ENCODE measurements at regions not wholly inside any gene's neighbourhood (a gene's known extent, or its start where the extent isn't known, plus 50 kb on each side); places are given as distances from the start of the nearest gene placed in this dataset.
"Not testable (repeated sequence)": the region's sequence is repeated elsewhere in the genome, so short reads cannot be mapped to it uniquely, and the experiment has no call there.

GRCh38 chr7:106713452-106713851 is 52.5 kb upstream of the CCDC71L start:
- in situ Hi-C loops (cut with MboI; ENCODE audit: low sequenced_read_pairs), result not testable (repeated sequence)

GRCh38 chr7:106714590-106715442 is 53.9 kb upstream of the CCDC71L start:
- in situ Hi-C loops (cut with MboI; ENCODE audit: low sequenced_read_pairs), result not testable (repeated sequence)

GRCh38 chr7:106715730-106716129 is 54.8 kb upstream of the CCDC71L start:
- in situ Hi-C loops (cut with MboI; ENCODE audit: low sequenced_read_pairs), result no loop called here

- in situ Hi-C loops (cut with MboI; ENCODE audit: low sequenced_read_pairs), result no loop called here
Measured at GRCh38 chr7:106717254-106717954, 56.4 kb upstream of the CCDC71L start.

DNA sequence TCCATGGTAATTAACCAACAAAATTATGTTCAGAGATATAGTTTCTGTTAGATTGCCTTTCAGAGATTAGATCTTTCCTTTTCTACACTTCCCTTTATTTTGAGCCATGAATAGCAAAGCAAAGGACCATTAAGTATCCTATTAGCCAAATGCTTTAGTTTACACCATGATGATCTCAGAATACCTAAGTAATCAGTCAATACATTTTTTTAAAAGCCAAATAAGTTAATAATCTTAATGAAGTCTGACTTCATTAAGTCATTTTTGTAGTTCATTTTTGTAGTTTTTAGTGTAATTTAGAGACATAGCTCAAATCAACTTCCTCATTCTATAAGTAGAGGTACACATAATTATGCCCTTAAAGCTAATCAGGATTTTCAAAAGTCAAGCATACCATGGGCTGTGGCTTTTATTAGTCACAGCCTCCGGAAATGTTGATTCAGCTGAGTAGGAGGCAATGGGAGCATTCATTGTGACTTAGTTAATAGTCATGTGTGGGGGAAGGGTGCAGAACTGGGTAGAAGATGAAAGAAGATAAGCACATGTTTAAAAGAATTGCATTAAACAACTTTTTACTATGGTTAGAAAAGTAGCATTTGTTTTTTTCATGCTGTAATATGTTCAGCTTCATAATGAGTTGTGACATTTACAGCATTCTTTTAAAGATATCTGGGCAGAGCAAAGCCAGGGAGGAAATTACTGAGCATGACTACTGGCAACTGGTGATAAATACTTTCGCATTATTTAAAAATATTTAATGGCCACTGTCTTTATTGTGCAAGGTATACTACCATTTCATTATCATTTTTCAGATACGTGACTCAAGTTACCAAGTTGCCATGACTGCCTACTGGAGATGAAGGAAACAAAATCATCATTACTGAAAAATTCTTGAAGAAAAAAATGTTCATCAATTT is 57.3 kb upstream of the CCDC71L start:
- in situ Hi-C loops (cut with MboI; ENCODE audit: low sequenced_read_pairs), result no loop called here

- in situ Hi-C loops (cut with MboI; ENCODE audit: low sequenced_read_pairs), result no loop called here
Measured at GRCh38 chr7:106720641-106721040, 59.7 kb upstream of the CCDC71L start.

GRCh38 chr7:106721816-106722785 is 61.1 kb upstream of the CCDC71L start:
- in situ Hi-C loops (cut with MboI; ENCODE audit: low sequenced_read_pairs), result no loop called here

DNA sequence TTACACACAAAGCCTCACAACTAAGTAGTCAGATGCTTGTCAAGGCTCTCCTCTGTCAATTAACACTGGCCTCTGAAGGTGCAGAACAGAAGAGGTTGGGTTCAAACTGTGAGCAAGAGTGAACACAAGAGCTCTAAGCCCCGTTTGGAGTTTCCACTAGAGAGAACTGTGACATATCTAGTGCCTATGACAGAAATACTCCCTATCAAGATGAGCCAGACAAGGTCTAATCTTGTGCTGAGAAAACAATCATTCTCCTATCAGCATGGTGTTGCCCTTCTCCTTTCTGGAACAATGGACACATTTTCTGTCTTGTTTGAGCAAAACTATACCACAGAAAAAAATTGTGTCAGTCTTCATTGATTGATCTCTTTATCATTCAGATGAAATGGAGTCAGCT is 62.4 kb upstream of the CCDC71L start:
- in situ Hi-C loops (cut with MboI; ENCODE audit: low sequenced_read_pairs), result no loop called here

DNA sequence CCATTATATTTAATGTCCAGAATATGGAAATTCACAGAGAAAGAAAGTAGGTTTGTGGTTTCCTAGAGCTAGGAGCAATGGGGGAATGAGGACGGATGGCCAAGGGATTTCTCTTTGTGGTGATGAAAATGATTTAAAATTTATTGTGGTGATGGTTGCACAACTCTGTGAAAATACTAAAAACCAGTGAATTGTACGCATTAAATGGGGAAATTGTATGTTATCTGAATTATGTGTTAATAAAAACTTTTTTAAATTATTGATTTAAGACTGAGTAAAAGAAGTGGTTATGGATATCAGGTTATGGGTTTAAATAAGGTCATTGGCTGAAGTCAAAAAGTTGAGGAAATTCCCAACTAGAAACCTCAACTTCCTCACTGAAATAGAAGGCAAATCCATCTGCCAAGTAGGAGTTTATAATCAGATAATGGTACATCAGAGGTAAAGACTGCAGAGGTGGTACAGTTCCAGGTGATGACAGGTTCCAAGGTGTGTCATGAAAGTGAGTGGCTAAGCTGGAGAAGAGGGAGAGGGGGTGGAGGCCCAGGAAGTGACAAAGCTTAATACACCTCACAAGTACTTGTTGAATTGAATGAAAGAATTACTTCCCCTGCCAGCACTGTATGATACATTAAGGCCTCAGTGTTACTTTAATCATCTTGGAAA is 68.9 kb upstream of the CCDC71L start:
- in situ Hi-C loops (cut with MboI; ENCODE audit: low sequenced_read_pairs), result loop anchor here (5.0 to 25.0 kb wide), 2 partner anchors 63 to 193 kb away; no protein-coding TSS in a partner anchor

DNA sequence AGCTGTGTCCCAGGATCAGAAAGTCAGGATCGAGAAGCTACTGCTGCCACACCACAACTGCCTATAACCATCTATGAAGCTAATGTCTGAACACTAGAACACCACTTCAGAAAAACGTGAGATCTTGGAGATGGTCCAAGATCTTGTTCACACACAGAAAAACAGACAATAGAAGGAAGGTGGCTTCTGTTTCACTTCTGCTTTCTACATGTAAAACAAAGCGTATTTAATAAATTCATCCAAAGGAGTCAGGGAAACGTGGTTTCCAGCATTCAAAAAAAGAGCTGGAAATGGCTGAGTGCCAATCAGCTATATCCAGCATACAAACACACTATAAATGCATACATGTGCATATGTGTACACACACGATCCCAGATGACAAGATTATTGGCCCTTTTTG is 70.2 kb upstream of the CCDC71L start:
- in situ Hi-C loops (cut with MboI; ENCODE audit: low sequenced_read_pairs), result loop anchor here (5.0 to 25.0 kb wide), 2 partner anchors 64 to 194 kb away; no protein-coding TSS in a partner anchor

- in situ Hi-C loops (cut with MboI; ENCODE audit: low sequenced_read_pairs), result loop anchor here (5.0 to 25.0 kb wide), 2 partner anchors 65 to 195 kb away; no protein-coding TSS in a partner anchor
Measured at GRCh38 chr7:106731646-106732444, 70.9 kb upstream of the CCDC71L start.

DNA sequence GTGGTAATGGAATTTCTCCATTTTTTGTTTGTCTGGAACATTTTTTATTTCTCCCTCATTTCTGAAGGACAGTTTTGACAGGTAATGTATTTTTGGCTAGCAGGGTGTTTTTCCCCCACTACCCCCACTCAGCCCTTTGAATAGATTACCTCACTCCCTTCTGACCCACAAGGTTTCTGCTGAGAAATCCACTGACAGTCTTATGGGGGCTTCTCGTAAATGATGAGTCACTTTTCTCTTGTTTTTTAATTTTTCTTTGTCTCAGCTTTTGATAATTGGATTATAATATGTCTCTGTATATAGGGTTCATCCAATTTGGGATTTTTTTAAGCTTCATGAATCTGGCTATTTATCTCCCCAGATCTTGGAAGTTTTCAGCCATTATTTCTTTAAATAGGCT is 74.7 kb upstream of the CCDC71L start:
- in situ Hi-C loops (cut with MboI; ENCODE audit: low sequenced_read_pairs), result loop anchor here (25.0 kb wide), 1 partner anchor 198 kb away; no protein-coding TSS in a partner anchor

GRCh38 chr7:106736123-106736507 is 75.2 kb upstream of the CCDC71L start:
- in situ Hi-C loops (cut with MboI; ENCODE audit: low sequenced_read_pairs), result loop anchor here (25.0 kb wide), 1 partner anchor 199 kb away; no protein-coding TSS in a partner anchor

- in situ Hi-C loops (cut with MboI; ENCODE audit: low sequenced_read_pairs), result loop anchor here (25.0 kb wide), 1 partner anchor 199 kb away; no protein-coding TSS in a partner anchor
Measured at GRCh38 chr7:106736508-106737201, 75.7 kb upstream of the CCDC71L start.

DNA sequence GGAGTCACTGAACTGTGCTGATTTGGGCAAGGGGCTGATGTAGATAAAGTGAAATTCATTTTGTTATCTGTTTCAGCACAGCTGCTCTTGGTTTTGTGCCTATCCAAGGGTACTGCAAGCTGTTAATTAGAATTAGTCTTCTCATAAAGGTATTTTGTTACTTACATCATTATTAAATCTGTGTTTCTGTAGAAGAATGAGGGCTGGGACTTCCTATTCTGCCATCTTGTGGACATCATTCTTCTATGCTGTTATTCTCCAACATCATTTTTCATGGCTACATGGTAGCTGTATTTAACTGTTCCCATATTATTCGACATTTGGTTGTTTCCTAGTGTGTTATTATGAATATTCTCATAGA is 76.2 kb upstream of the CCDC71L start:
- in situ Hi-C loops (cut with MboI; ENCODE audit: low sequenced_read_pairs), result loop anchor here (25.0 kb wide), 1 partner anchor 200 kb away; no protein-coding TSS in a partner anchor

- in situ Hi-C loops (cut with MboI; ENCODE audit: low sequenced_read_pairs), result loop anchor here (25.0 kb wide), 1 partner anchor 204 kb away; no protein-coding TSS in a partner anchor
Measured at GRCh38 chr7:106740806-106741205, 79.8 kb upstream of the CCDC71L start.

DNA sequence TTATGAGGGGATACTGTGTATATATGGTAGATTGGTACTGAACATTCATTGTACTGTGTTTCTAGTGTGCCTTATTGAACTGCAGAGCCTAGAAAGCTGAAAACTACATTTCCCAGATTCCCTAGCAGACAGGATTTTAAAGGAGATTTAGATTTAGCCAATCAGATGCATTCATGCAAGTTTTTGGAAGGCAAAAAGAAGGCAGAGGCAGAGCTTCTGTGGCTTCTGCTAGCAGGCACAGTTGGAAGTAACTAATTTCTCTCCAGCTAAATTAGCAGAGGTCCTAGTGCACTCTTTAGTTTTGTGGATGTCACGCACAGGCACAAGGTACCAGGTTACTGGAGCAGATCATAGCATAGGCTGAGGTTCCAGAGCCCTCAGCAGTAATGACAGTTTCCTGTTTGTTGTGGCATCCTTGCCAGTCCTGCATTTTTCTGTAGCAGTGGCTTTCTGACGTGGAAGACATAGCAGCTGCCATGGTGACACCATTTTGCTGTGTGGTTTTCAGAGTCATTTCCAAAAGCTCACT is 83.7 kb upstream of the CCDC71L start:
- in situ Hi-C loops (cut with MboI; ENCODE audit: low sequenced_read_pairs), result loop anchor here (25.0 kb wide), 1 partner anchor 207 kb away; no protein-coding TSS in a partner anchor

All from HL-60/S4 treated with retinoic acid at 250 ng/mL for 4 days and 3 days (cell line).